Keratinocyte (primary cell): ENCODE measurements at regions not wholly inside any gene's neighbourhood (a gene's known extent, or its start where the extent isn't known, plus 50 kb on each side); places are given as distances from the start of the nearest gene placed in this dataset.
"Not testable (repeated sequence)": the region's sequence is repeated elsewhere in the genome, so short reads cannot be mapped to it uniquely, and the experiment has no call there.

ENCODE experiments used
- DNase-seq: peaks from one replicate; pipeline ENCODE4 v3.0.0-alpha.2; 2011; ENCODE audit warnings: low read depth, missing footprints, low spot score
- FAIRE-seq: peaks from 2 replicates; lab custom pipeline; 2011; peaks lifted over from hg19 to GRCh38; lab: Jason Lieb, UNC
- H2AFZ ChIP-seq: 2 replicates; pipeline ENCODE4 v1.6.0; 2012; ENCODE audit warnings: low read length, control low read depth, inconsistent platforms; ENCODE audit not compliant: control insufficient read depth
- H3K27ac ChIP-seq: 2 replicates; pipeline ENCODE4 v1.5.1; 2011; ENCODE audit warnings: low read length; ENCODE audit not compliant: control insufficient read depth, insufficient read depth
- H3K27me3 ChIP-seq: 3 replicates; pipeline ENCODE4 v1.6.0; 2011; ENCODE audit warnings: low read length; ENCODE audit not compliant: control insufficient read depth, insufficient read depth; ENCODE audit errors: extremely low read depth
- H3K36me3 ChIP-seq, 2 experiments: 2 replicates in 1 of 2; 3 replicates in 1 of 2; pipeline ENCODE4 v1.5.1; 2011; ENCODE audit warnings: low read length in 2 of 2, mild to moderate bottlenecking in 1 of 2; ENCODE audit not compliant: control insufficient read depth in 2 of 2, insufficient read depth in 2 of 2; ENCODE audit errors: extremely low read depth in 1 of 2
- H3K4me1 ChIP-seq: 3 replicates; pipeline ENCODE4 v1.5.1; 2011; ENCODE audit warnings: low read length; ENCODE audit not compliant: control insufficient read depth, insufficient read depth; ENCODE audit errors: extremely low read depth
- H3K4me2 ChIP-seq: 3 replicates; pipeline ENCODE4 v1.6.0; 2011; ENCODE audit warnings: low read depth, low read length; ENCODE audit not compliant: control insufficient read depth, insufficient read depth; ENCODE audit errors: extremely low read depth
- H3K4me3 ChIP-seq, 3 experiments: fragments of 200-600 bp in 1 of 3; sonication (generic) in 1 of 3; 2 replicates in 2 of 3; 3 replicates in 1 of 3; pipeline ENCODE4 v1.5.1; 2011 to 2016; ENCODE audit warnings: low read length in 3 of 3, mild to moderate bottlenecking in 3 of 3, control low read depth in 2 of 3, inconsistent platforms in 1 of 3, low read depth in 1 of 3, mixed read lengths in 1 of 3, mixed run types in 1 of 3, moderate library complexity in 1 of 3; ENCODE audit not compliant: control insufficient read depth in 2 of 3, insufficient read depth in 2 of 3; ENCODE audit errors: extremely low read depth in 1 of 3
- H3K79me2 ChIP-seq: 2 replicates; pipeline ENCODE4 v1.6.0; 2012; ENCODE audit warnings: low read length; ENCODE audit not compliant: control insufficient read depth, insufficient read depth
- H3K9ac ChIP-seq: 3 replicates; pipeline ENCODE4 v1.6.0; 2011; ENCODE audit warnings: low read length; ENCODE audit not compliant: control insufficient read depth, insufficient read depth; ENCODE audit errors: extremely low read depth
- H3K9me1 ChIP-seq: 3 replicates; pipeline ENCODE4 v1.6.0; 2011; ENCODE audit warnings: low read length; ENCODE audit not compliant: control insufficient read depth, insufficient read depth; ENCODE audit errors: extremely low read depth
- H3K9me3 ChIP-seq: 2 replicates; pipeline ENCODE4 v1.5.1; 2012; ENCODE audit warnings: low read depth, low read length; ENCODE audit not compliant: control insufficient read depth
- H4K20me1 ChIP-seq: 3 replicates; pipeline ENCODE4 v1.6.0; 2011; ENCODE audit warnings: low read length; ENCODE audit not compliant: control insufficient read depth, insufficient read depth; ENCODE audit errors: extremely low read depth
- CTCF ChIP-seq, 3 experiments: IDR thresholded peaks in 1 of 3; conservative IDR thresholded peaks in 1 of 3; optimal IDR thresholded peaks in 1 of 3; 2 replicates in 2 of 3; 3 replicates in 1 of 3; pipeline versions ENCODE3 to v1.5.1; 2011; ENCODE audit warnings: low read length in 3 of 3, mild to moderate bottlenecking in 3 of 3, moderate library complexity in 2 of 3, control low read depth in 1 of 3, inconsistent platforms in 1 of 3; ENCODE audit not compliant: insufficient read depth in 2 of 3; ENCODE audit errors: extremely low read depth in 1 of 3
- EZH2 ChIP-seq: IDR thresholded peaks from one replicate; pipeline ENCODE4 v1.6.1; 2012; ENCODE audit warnings: inconsistent platforms, mild to moderate bottlenecking, low read length, moderate library complexity
- dilution Hi-C: fragments of 300-500 bp; cut with MboI; formaldehyde crosslinking; loops from one replicate; pipeline ENCODE4 v1.7.0; 2020; ENCODE audit warnings: low sequenced_read_pairs; ENCODE audit not compliant: extremely low pct_ligation_motif_present

- Histone ChIP-seq H3K9ac (no peak overlapping the region), H3K27ac (no peak overlapping the region), H3K9me1 (no peaks in the 10 kb centered on the region), H3K9me3 (no peaks in the 10 kb centered on the region), H3K27me3 (peaks cover 15% of the 10 kb centered on the region), H2AFZ (no peak overlapping the region), H4K20me1 (no peaks in the 10 kb centered on the region), H3K4me2 (no peak overlapping the region), H3K4me1 (no peaks in the 10 kb centered on the region), H3K36me3 (no peaks in the 10 kb centered on the region), H3K4me3 (no peak overlapping the region), H3K79me2 (no peaks in the 10 kb centered on the region)
- TF ChIP-seq EZH2 (no peak), CTCF (optimal IDR thresholded peaks at IDR 0.05 in 1 of 3, IDR thresholded peaks at IDR 0.05 in 1 of 3, conservative IDR thresholded peaks at IDR 0.05 in 1 of 3; ENCODE audit: extremely low read depth in 1 of 3, insufficient read depth in 2 of 3, low read length in 3 of 3) (no peak)
- FAIRE-seq (no peak), DNase-seq (no peak)
- dilution Hi-C loops = no loop called here
Measured at GRCh38 chr20:48492015-48492714, 335.6 kb downstream of the PREX1 start.

- FAIRE-seq (no peak), DNase-seq (no peak)
- no peaks in the 10 kb centered on the region for H3K36me3 ChIP-seq
- no peak overlapping the region for H3K27ac ChIP-seq
- no peaks in the 10 kb centered on the region for H3K4me1 ChIP-seq
- no peak overlapping the region for H2AFZ ChIP-seq
- H3K9me1 ChIP-seq = no peaks in the 10 kb centered on the region
- H3K9me3 ChIP-seq = no peaks in the 10 kb centered on the region
- no peak overlapping the region for H3K9ac ChIP-seq
- no peak overlapping the region for H3K4me2 ChIP-seq
- dilution Hi-C loops = no loop called here
- H3K27me3 ChIP-seq = peaks cover 15% of the 10 kb centered on the region
- H3K4me3 ChIP-seq = no peak overlapping the region
- TF ChIP-seq EZH2 (no peak), CTCF (optimal IDR thresholded peaks at IDR 0.05 in 1 of 3, IDR thresholded peaks at IDR 0.05 in 1 of 3, conservative IDR thresholded peaks at IDR 0.05 in 1 of 3; ENCODE audit: extremely low read depth in 1 of 3, insufficient read depth in 2 of 3, low read length in 3 of 3) (no peak)
- H3K79me2 ChIP-seq = no peaks in the 10 kb centered on the region
- no peaks in the 10 kb centered on the region for H4K20me1 ChIP-seq
Measured at GRCh38 chr20:48490961-48491831, 336.6 kb downstream of the PREX1 start.

- H3K4me2 ChIP-seq, H3K36me3 ChIP-seq, H3K9me1 ChIP-seq, H3K27ac ChIP-seq, H3K4me1 ChIP-seq, H2AFZ ChIP-seq, H4K20me1 ChIP-seq, H3K4me3 ChIP-seq, DNase-seq, FAIRE-seq, H3K79me2 ChIP-seq, H3K9ac ChIP-seq, dilution Hi-C loops, H3K9me3 ChIP-seq: not testable (repeated sequence)
- peaks cover 15% of the 10 kb centered on the region for H3K27me3 ChIP-seq
Measured at GRCh38 chr20:48490341-48490740, 337.5 kb downstream of the PREX1 start.
